Activated CD4-positive, alpha-beta T cell treated with anti-CD3 and anti-CD28 coated beads for 48 hours (primary cell): ENCODE measurements at regions not wholly inside any gene's neighbourhood (a gene's known extent, or its start where the extent isn't known, plus 50 kb on each side); places are given as distances from the start of the nearest gene placed in this dataset.

Experiments
- DNase-seq: peaks from one replicate; pipeline ENCODE4 v3.0.0-alpha.2; 2020

DNA sequence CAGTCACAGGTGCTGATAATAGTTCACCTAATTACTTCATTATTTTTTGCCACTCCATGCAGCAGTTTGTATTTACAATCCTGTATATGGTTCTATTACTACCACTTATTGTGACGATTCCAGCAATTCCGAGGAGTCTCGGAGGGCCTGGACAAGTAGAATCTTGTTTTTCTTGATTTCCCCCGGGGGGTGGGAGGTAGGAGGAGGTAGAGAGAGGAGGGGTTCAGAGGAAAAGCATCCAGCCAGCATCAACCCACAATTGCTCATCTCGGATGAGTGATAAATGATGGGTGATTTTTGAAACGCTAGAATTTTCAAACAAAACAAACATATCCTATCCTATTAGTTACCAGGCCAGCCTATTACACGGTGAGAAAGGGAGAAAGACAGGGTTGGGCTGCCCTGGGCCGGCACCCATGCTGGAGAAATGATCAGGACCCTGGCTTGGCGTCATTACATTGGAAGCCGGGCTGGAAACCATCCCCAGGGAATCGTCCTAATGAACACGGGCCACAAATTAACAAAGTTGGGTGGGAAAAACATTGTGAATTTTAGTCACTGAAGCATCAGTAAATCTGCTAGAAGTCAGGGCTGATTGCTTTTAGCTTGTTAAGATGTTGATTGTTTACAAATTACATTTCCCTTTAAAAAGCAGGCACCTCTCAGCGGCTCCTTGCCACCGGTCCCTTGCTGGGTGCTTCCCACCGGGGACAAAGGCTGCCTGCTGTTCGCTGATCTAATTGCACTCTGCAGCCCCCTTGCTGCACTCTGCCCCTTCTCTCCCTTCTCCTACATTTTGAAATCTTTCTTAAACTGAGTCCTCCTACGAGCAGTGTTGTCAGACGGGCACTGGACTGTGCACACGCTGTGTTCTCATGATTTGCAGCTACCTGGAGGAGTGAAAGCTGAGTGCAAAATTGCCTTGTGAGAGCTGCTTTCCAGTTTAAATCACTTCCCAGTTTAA, 95.5 kb downstream of the FAM204A start:
- DNase-seq = no peak

DNA sequence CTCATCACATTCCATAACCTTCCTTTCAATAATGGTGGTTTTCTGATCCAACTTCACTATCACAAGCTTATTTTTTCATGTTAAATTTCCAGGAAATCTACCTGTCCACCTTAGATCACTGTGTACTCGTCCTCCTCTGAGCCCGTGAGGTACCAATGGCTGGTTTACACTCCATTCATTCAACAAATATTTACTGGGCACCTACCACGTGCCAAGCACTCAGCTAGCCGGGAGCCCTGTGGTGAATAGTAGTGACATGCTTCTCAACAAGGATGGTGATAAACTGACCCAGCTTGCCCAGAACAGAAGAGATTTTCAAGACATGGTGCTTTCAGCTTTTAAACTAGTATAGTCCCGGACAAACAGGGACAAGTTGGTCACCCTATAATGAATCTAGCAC, 98.2 kb downstream of the FAM204A start:
- no peak for DNase-seq

DNA sequence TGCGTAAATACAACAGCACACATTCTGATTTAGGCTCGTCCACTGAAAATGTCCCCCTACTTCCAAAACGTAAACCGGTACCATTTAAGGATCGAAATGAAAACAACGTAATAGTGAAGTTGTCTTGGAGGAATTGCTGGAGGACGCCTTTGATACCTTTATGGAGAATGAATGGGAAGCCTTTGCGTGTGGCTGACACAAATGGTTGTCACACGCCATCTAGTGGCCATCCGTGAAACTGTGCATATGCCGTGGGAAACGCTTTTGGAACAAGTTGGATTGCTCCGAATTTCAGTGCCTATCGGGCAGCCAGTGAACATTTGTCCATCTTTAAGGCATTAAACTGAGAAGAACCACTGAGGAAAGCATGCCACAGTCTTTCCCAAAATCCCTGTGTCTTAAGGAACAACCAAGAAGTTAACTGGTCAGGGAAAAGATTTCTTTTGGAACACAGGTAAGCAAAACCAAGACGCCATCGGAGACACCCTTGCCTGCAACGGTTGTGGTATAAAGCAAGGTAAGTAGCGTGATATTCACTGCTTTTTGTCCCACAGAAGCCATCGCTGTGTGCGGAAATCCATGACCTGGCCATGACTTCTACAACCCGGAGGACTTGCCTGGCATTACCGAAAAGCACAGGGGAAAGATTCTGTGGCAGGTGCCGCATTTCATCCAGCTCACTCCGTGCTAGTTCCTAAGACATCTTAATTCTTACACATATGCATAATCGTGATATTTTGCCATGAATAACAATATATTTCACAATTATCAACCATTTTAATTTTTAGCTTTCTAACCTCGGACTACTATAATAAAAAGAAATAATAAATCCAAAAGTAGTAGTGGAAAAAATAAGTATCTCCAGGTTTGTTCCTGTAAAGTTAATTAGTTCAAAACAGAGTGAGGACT, 100.6 kb downstream of the FAM204A start:
- DNase-seq = peak; percentile 81

DNA sequence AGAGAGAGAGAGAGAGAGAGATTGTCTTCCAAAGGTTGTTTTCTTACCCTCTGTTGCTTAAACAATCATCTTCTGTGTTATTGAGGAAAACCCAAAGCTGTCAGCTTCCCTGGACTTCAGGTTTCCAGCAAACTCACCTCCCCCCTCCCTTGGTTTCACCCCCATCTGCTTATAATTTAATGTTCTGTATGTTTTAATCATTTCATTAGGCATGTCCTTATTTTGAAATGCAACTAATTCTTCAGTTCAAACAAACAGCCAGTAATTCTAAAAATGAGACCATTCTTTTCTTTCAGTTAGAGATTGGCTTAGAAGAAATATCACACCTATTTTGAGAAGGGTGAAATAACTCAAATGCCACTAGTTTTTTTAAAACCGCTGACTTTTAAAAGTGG, 102.9 kb downstream of the FAM204A start:
- no peak for DNase-seq

DNA sequence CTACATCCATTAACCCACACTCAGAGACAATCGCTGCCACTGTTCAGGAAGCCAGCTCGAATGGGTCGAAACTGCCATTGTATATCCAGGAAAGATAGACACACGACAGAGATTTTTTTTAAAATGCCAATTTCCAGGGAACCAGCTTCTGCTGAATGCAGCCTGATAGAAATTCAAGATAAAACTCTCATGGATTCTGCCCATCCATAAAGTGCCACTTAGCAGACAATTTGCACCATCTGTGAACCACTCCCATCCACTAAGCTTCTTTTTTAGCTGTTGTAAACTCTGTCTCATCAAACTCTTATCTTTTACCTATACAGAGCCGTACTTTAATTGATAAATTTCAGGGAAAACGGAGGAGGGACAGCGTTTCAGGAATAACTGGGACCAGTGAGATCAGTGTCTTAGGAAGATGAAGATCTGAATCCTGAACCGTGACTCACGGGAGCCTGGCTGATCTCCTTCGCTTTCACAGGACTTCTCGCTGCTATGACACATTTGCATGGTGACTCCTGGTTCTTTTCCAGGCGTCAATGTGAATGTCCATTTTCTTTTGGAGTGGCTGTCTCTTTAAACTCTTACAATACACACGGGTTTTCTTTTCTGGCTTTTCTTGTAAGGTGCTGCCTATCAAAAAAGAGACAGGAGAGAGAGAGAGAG, 103.4 kb downstream of the FAM204A start:
- no peak for DNase-seq

DNA sequence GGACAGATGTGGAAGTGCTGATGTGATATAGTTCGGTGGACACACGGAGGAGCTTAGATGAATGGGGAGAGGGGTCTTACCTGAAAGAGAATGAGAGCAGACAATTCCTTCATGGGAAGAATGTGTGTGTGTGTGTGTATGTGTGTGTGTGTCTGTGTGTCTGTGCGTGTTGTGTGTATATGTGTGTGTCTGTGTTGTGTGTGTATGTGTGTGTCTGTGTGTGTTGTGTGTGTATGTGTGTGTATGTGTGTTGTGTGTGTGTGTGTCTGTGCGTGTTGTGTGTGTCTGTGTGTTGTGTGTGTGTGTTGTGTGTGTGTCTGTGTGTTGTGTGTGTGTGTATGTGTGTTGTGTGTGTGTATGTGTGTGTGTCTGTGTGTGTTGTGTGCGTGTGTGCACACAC, 104.2 kb downstream of the FAM204A start:
- DNase-seq = no peak

DNA sequence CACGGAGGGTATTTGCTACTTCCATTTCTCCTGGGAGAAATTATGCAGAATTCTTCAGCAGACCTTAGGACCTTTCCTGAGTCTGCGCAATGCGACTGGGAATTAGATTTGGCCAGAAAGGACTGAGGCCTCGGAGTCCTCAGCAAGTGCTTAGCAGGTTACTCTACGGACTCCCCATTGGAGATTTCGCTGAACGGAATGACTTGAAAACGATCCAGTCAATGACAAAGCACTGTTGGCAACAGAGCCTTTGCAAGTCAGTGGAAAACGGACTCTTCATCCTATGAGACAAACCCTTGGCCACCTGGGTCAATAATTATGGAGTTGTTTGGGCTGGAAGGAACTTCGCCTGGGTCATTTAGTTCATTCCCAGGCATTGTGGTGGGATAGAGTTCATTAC, 107.4 kb downstream of the FAM204A start:
- DNase-seq = no peak

DNA sequence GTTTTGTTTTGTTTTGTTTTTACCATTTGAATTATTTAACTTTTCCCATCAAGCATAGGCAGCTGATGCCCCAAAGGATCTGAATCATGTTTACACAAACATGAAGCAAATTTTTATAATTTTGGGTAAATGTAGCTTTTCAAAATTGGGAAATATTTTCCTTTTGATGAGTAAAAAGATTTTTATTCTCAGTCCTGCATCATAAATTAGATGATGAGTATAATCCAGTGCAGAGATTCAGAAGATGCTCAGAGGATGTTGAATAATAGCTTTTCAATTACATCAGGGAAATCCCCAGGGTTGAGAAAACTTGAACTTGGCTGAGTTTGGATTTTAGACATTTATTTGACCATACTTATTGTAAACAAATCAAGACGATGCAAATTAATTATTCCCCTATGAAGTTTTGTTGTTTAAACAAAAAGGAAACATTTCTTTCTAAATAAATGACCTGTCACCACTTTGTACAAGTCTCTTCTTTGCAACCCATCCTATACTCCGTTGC, 121.7 kb downstream of the FAM204A start:
- no peak for DNase-seq

DNA sequence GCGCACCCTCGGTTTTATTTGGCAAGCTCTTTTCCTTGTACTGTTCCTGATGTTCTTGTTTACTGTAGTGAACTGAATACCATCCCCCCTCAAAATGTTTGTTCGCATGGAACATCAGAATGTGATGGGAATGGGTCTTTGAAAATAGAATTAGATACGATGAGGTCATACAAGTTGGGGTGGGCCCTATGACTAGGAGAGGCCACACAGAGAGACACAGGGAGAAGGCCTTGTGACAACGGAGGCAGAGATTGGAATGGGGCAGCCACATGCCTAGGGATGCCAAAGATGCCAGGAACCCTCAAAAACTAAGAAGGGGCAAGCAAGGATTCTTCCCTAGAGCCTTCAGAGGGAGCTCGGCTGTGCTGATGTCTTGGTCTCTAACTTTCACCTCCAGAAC, 123.6 kb downstream of the FAM204A start:
- DNase-seq = no peak

DNA sequence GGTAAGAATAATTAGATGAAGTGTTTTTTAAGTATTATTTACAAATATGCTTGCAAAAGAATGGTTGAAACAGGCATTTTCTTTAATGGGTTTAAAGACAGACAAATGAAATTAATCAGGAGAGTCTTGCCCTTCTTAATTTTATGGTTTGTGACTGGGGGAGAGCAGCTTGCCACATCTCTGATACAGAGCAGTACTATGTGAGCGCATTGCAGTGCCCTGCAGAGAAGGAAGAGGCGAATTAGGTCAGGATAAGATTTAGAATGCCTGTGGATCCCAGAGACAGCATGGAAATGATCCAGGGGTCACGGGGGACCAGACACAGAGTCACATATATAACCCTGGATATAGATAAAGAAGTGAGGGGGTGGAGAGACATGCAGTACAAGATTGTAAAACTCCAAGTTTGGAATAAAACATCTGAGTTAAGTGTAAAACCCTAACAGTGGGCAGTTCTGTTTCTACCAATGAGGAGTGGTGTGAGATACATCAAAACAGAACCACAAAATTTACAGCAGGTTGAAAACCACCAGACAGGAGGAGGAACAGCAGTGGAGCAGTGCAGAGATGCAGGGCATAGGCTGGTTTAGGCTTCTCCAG, 125.5 kb downstream of the FAM204A start:
- no peak for DNase-seq

DNA sequence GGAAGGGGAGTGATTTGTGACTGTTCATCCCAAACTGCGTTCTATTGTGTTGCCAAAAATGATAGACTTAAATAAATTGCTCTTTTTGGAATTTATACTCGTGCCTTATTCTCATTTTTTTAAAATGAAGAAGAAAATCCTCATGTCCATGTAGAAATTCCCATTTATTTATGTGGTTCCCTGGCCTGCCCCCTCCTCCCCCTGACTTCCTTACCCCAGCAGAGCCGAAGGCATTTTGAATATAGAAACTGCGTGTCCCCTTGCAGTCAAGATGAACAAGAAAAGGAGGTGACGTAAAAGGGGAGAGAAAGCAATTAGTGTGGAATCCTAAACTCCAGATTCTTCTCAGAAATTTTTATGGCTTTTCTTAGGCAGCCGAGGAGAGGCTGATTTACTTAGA, 126.1 kb downstream of the FAM204A start:
- DNase-seq = no peak

DNA sequence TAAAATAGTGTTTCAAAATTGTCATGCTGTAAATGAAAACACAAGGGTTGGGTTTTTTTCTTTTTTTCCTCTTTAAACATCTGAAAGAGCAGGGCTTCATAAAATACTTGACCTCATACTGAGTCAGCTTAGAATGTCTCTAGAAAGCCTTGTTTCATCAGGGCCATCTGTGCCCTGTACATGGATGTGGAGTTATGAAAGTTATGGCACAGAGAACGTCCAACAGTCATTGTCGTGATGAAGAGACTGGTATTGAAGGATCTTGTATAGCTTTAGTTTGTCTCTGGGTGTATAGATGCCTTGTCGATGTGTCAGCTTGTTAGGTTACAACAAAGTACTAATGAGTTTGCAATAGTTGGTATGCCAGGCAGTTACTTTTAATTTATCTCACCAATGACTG, 127.3 kb downstream of the FAM204A start:
- DNase-seq = no peak

DNA sequence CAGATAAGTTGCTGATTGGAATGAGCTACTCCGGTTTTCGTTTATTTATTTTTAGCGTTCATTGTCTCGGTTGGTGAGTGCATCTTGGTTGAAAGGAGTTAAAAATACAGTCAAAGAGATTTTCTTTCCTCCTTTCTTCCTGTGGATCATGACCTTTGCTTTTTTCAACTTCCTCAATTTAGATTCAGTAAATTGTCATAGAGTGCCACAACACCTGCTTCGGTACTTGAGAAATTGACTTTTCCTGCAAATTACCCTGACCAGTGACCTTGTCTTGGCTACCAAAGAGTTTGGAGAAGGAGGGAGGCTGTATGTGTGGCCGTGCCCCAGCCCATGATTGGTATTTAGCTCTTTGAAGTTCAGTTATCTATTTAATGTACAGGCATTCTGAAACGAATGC, 128.7 kb downstream of the FAM204A start:
- no peak for DNase-seq

DNA sequence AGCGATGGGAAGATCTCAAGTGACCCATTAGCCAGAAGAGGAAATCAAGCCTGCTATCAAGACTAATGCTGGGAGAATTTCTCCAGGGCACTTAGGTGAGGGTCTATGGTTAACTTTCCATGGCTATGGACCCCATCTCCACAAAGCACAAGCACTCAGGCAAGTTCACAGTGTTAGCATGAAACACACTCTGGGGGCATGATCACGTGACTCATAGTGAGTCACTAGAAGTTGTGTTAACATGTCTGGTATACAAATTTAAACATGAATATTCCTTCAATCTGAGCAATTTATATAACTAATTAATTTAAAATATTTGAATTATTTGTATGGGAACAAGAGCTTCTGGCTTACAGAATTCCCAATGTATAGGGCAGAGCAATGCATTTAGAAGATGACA, 131.8 kb downstream of the FAM204A start:
- DNase-seq = no peak

DNA sequence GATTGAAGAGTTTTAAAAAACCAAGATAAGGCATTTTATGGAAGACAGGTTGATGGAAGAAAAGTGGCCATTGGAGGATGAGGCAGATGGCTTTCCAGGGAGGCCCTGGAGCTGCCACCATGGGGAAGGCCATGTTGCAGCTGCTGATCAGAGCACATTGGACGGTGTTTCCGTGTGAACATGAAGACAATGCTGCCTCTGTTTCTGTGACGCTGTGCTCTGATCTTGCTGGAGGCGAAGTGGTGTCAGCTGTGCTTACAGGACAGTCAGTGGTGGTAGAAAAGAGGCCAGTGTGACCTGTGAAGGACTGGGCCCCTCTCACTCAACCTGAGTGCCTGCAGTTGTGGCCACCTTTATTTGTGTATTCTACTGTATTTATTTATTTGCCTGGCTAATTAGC, 132.9 kb downstream of the FAM204A start:
- DNase-seq = no peak

DNA sequence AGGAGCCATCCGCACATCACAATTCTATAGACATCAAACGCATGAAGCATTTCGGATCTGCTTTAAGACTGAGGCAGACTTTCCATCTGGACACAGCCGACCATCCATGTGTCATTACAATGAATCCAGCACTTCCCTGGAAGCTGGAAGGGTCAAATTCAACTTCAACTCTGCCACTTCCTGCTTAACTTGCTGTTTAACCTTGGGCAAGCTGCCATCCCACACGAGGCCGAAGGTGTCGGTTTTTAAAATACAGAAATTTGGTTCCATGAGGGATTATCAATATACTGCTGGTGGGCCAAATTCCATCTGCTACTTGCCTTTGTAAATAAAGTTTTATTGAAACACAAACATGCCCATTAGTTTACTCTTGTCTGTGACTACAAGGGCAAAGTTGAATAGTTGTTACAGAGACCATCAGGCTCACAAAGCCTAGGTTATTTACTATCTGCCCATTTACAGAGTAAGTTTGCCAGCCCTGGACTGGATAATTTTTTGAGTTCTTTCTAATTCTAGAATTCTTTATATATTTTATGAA, 134.6 kb downstream of the FAM204A start:
- DNase-seq = no peak

DNA sequence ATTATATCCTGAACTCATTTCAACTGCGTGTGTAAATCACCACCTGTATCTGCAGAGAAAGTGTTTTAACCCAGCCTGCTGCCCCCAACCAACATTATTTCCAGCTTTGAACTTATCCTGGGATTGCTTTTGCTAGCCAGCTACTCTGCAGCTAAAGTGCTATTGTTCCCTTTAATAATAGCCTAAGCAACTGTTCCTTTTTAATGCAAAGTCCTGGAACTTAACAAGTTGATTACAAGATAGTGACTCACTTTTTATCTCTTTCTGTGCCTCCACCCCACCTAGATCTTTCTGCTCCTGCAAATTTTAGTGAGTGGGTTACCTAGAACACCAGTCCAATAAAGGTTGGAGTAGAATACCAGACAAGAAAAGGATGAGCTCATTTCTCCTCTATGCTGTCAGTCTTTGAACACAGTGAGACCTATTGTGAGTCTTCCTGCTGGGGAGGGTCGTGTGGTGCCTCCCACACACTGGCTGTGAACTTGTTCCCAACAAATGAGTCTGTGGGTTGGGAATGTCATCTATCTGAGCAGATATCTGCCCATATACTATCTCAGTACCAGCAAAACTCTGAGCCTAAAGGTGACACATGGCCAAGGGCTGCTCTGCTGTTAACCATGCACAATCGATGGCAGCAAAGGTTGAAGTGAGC, 137.7 kb downstream of the FAM204A start:
- no peak for DNase-seq

DNA sequence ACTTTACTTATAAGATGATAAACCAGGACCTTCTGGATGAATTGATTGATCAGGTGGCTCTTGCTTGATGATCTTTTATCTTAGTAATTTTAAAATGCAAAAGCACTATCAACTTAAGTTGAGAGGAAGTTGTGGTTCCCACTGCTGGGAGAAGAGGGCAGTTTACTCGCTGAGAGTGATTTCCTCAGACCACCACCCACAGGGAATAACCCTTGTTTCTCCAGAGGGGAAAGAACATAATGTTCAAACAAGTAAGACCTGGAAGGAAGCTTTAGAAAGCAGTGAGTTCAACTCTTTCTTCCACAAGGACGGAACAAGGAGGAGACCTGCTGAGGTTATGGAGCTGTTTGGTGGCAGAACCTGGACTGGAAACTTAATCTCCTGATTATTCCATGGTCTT, 138.7 kb downstream of the FAM204A start:
- no peak for DNase-seq

DNA sequence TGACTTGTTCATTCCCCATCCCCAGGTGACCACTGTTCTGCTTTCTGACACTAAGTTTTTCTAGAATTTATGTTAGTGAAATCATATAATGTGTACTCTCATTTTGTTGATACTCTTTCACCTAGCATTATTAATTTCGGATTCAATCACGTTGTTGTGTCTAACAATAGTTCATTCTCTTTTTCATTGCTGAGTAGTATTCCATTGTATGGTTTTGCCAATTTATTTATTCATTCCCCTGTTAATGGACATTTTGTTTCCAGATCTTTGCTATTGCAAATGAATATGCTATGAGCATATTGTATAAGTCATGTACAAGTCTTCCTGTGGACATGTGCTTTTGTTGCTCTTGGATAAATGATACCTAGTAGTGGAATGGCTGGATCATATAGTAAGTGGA, 146.4 kb downstream of the FAM204A start:
- DNase-seq = no peak

DNA sequence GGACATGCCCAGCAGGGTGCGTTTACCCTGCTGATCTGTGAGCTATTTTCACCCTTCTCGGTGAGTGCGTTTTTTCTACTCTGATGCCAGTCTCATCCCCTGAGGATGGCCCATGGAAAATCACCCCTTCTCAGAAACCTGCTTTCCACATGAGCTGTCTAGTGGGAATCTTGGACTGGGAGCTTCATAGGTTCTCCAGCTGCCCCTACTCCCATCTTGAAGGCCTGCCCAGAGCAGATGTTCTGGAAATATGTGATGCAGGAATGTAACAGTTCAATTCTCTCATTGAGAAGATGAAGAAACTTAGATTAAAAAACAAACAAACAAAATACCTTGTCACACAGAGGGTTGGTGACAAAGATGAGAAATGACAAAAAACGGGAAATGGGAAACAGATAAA, 146.9 kb upstream of the RAB11FIP2 start:
- no peak for DNase-seq

DNA sequence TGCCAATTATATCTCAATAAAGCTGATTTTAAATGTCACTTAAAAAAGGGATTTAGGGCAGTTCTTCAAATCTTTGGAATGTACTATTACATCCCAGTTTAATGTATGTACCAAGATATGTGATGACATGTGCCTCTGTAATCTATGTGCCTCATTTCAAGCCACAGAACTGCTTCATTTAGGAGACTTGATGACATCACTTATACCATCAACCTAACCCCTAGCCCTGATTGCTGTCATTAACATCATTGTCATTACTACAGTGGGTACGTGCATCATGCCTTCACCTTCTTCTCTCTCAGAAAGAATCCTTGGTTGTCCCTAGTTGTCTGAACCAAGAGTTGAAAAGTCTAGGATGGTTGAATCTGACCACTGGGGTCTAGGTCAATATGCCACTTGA, 134.3 kb upstream of the RAB11FIP2 start:
- no peak for DNase-seq

DNA sequence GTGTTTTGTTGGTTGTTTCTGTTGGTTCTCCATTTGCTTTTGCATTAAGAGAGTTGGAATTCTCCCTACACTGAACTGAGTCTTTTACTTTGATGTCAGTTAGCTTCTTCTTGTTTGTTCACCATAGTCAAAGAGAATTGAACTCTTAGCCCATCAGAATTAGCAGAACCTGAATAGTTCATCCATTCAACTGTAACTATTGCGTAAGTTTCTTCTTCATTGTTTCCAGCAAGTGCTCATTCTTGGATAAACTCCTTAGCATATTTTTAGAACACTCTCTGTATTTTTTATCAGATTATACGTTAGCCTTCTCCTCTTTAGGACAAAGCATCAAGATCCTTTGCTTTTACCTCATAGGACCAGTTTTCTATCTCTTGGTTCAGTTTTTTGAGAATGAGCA, 128.4 kb upstream of the RAB11FIP2 start:
- DNase-seq = no peak
